GM23338 (cell line): ENCODE measurements at regions not wholly inside any gene's neighbourhood (a gene's known extent, or its start where the extent isn't known, plus 50 kb on each side); places are given as distances from the start of the nearest gene placed in this dataset.

ENCODE experiments used
- ATAC-seq: fragments of 200-7000 bp; cut with Tn5 transposase; 3 replicates; pipeline ENCODE4 v1.9.1; 2020
- DNase-seq: peaks from one replicate; pipeline ENCODE4 v3.0.0-alpha.2; 2015; ENCODE audit warnings: low spot score
- H2AFZ ChIP-seq: fragments of 200-600 bp; sonication (generic); 2 replicates; pipeline ENCODE4 v1.8.0; 2016; ENCODE audit warnings: antibody characterized with exemption, mild to moderate bottlenecking, moderate library complexity
- H3F3A ChIP-seq: fragments of 200-600 bp; sonication (generic); replicated peaks from 2 replicates; pipeline ENCODE4 v1.8.0; 2017; ENCODE audit warnings: antibody characterized with exemption, mixed run types, low read depth
- H3K27ac ChIP-seq: fragments of 200-600 bp; sonication (generic); 2 replicates; pipeline ENCODE4 v1.6.1; 2016; ENCODE audit warnings: low read depth
- H3K27me3 ChIP-seq: fragments of 200-600 bp; sonication (generic); 2 replicates; pipeline ENCODE4 v1.8.0; 2016; ENCODE audit warnings: mild to moderate bottlenecking, mixed run types, moderate library complexity; ENCODE audit not compliant: insufficient read depth
- H3K36me3 ChIP-seq: fragments of 200-600 bp; sonication (generic); 2 replicates; pipeline ENCODE4 v1.8.0; 2016; ENCODE audit warnings: mild to moderate bottlenecking; ENCODE audit not compliant: insufficient read depth
- H3K4me1 ChIP-seq: fragments of 200-600 bp; sonication (generic); 2 replicates; pipeline ENCODE4 v1.8.0; 2016; ENCODE audit warnings: mild to moderate bottlenecking, moderate library complexity; ENCODE audit not compliant: insufficient read depth
- H3K4me2 ChIP-seq: fragments of 200-600 bp; sonication (generic); 2 replicates; pipeline ENCODE4 v1.7.1; 2017; ENCODE audit warnings: mixed run types
- H3K4me3 ChIP-seq: fragments of 200-600 bp; sonication (generic); 2 replicates; pipeline ENCODE4 v1.6.1; 2016; ENCODE audit warnings: mixed run types
- H3K79me2 ChIP-seq: fragments of 200-600 bp; sonication (generic); replicated peaks from 2 replicates; pipeline ENCODE4 v1.8.0; 2017; ENCODE audit warnings: mild to moderate bottlenecking; ENCODE audit not compliant: insufficient read depth
- H3K9me2 ChIP-seq: fragments of 200-600 bp; sonication (generic); 2 replicates; pipeline ENCODE4 v1.8.0; 2017; ENCODE audit not compliant: insufficient read depth
- H4K20me1 ChIP-seq: fragments of 200-600 bp; sonication (generic); replicated peaks from 2 replicates; pipeline ENCODE4 v1.8.0; 2017; ENCODE audit warnings: mild to moderate bottlenecking; ENCODE audit not compliant: insufficient read depth
- H3K27ac Mint-ChIP-seq: 2 replicates; pipeline ENCODE4 v1.8.0; 2020; ENCODE audit warnings: inconsistent platforms, mild to moderate bottlenecking, moderate library complexity, mixed read lengths
- H3K27me3 Mint-ChIP-seq: 3 replicates; pipeline ENCODE4 v1.8.0; 2022; ENCODE audit warnings: low read depth, mild to moderate bottlenecking, moderate library complexity, mixed read lengths, inconsistent platforms; ENCODE audit not compliant: insufficient read depth, poor library complexity
- H3K36me3 Mint-ChIP-seq: 3 replicates; pipeline ENCODE4 v1.8.0; 2021; ENCODE audit warnings: low read depth, mild to moderate bottlenecking, inconsistent platforms, moderate library complexity, mixed read lengths
- H3K4me1 Mint-ChIP-seq: 3 replicates; pipeline ENCODE4 v1.8.0; 2020; ENCODE audit warnings: mild to moderate bottlenecking, inconsistent platforms, mixed read lengths
- H3K4me3 Mint-ChIP-seq: 3 replicates; pipeline ENCODE4 v1.8.0; 2021; ENCODE audit warnings: moderate library complexity, mild to moderate bottlenecking, inconsistent platforms, mixed read lengths
- H3K9me3 Mint-ChIP-seq: 3 replicates; pipeline ENCODE4 v1.8.0; 2020; ENCODE audit warnings: moderate library complexity, mild to moderate bottlenecking, inconsistent platforms, mixed read lengths
- CTCF ChIP-seq, 2 experiments: fragments of 200-600 bp in 1 of 2; sonication (generic) in 1 of 2; conservative IDR thresholded peaks; 2 replicates each; pipeline versions ENCODE4 v1.5.1 to v1.6.1; 2016 to 2017; ENCODE audit warnings: antibody characterized with exemption in 2 of 2, low read depth in 2 of 2, mild to moderate bottlenecking in 2 of 2, moderate library complexity in 1 of 2
- ETS1 ChIP-seq: IDR thresholded peaks from 2 replicates; pipeline ENCODE4 v1.6.1; 2016; ENCODE audit warnings: antibody characterized with exemption
- EZH2 ChIP-seq: fragments of 200-600 bp; sonication (generic); IDR thresholded peaks from one replicate; pipeline ENCODE4 v1.8.0; 2017; ENCODE audit warnings: antibody characterized with exemption, mild to moderate bottlenecking, low read depth; ENCODE audit not compliant: unreplicated experiment
- EZH2phosphoT487 ChIP-seq: fragments of 200-600 bp; sonication (generic); IDR thresholded peaks from one replicate; pipeline ENCODE4 v1.8.1; 2018; ENCODE audit warnings: antibody characterized with exemption; ENCODE audit not compliant: unreplicated experiment
- JUNB ChIP-seq: IDR thresholded peaks from one replicate; pipeline ENCODE4 v1.6.1; 2016; ENCODE audit warnings: antibody characterized with exemption; ENCODE audit not compliant: unreplicated experiment
- NANOG ChIP-seq: IDR thresholded peaks from 2 replicates; pipeline ENCODE4 v1.6.1; 2016; ENCODE audit warnings: antibody characterized with exemption, borderline replicate concordance
- POLR2AphosphoS5 ChIP-seq: IDR thresholded peaks from 2 replicates; pipeline ENCODE4 v1.6.1; 2016; ENCODE audit warnings: antibody characterized with exemption, low read depth
- STAT1 ChIP-seq: IDR thresholded peaks from one replicate; pipeline ENCODE4 v1.6.1; 2016; ENCODE audit warnings: antibody characterized with exemption; ENCODE audit not compliant: unreplicated experiment
- ZNF331 ChIP-seq: fragments of 250-450 bp; sonication (Bioruptor Pico); IDR thresholded peaks from 2 replicates; pipeline ENCODE4 v1.5.0; 2020; ENCODE audit warnings: low read depth, mild to moderate bottlenecking, moderate library complexity

DNA sequence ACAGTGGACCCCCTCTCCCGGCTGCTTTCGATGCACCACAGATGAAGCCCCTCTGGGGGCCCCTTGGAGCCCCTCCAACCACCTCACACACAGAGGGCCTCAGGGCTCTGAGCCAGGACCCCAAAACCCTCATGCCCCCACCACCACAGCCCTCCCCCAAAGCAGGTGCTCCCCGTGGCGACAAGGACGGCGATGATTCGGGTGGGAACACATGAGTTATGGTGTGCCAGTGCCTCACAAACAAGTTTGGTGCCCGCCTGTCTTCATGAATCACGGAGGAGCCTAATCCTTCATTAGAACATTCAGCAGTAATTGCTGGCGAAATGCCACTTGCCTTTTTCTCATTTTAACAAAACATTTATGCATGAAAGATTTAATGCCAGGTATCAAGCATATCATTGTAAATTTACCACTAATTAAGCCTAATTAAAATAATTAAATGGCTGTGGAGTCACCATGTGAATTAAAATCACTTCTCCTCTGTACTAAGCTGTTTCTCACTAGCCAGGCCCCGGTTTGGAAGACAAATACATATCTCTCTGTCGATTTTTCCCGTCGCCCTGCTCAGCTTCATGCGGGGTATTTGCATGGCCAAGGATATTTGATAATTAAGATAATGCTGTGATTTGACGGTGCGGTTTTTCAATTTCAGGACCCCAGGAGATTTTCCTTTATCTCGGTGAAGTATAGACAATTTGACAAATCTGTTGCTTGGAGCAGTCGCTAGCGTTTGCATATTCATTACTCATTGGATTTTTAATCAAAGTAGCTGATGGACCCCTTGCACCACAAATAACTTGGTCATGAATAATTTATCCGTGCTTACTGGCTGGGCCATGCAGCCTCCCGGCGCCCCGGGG lies 157.0 kb downstream of the TLE3 start:
- peaks cover 18% of the 10 kb centered on the region for H3K4me1 Mint-ChIP-seq
- peaks cover 4% of the 10 kb centered on the region for H3K27me3 Mint-ChIP-seq
- no peak overlapping the region for H3K4me3 Mint-ChIP-seq
- peaks cover 13% of the 10 kb centered on the region for H3K4me1 ChIP-seq
- H3K36me3 Mint-ChIP-seq = no peaks in the 10 kb centered on the region
- no peak overlapping the region for H3K4me2 ChIP-seq
- no peak overlapping the region for H3K27ac Mint-ChIP-seq
- no peaks in the 10 kb centered on the region for H3F3A ChIP-seq
- ATAC-seq (no peak), DNase-seq (no peak)
- no peak for TF ChIP-seq NANOG
- no peak for TF ChIP-seq EZH2
- no peak for TF ChIP-seq ETS1
- no peak for TF ChIP-seq EZH2phosphoT487
- peak overlapping the region; percentile 94; the same call in 1 of the 2 replicates for H2AFZ ChIP-seq
- H3K79me2 ChIP-seq = no peaks in the 10 kb centered on the region
- H3K9me2 ChIP-seq = no peaks in the 10 kb centered on the region
- no peaks in the 10 kb centered on the region; the same call in 2 of the 3 replicates for H3K9me3 Mint-ChIP-seq
- H4K20me1 ChIP-seq = no peaks in the 10 kb centered on the region
- H3K27ac ChIP-seq = no peak overlapping the region
- H3K4me3 ChIP-seq = no peak overlapping the region
- H3K27me3 ChIP-seq = no peaks in the 10 kb centered on the region
- H3K36me3 ChIP-seq = no peaks in the 10 kb centered on the region

GRCh38 chr15:69941301-69941605 lies 156.5 kb downstream of the TLE3 start:
- peaks cover 4% of the 10 kb centered on the region for H3K27me3 Mint-ChIP-seq
- H3K27ac ChIP-seq = no peak overlapping the region
- H3K4me3 ChIP-seq = no peak overlapping the region

More at GRCh38 chr15:69941301-69941605, 156.5 kb downstream of the TLE3 start:
- no peaks in the 10 kb centered on the region for H3F3A ChIP-seq
- no peak for ATAC-seq
- Mint-ChIP-seq H3K4me3 (no peak overlapping the region), H3K9me3 (no peaks in the 10 kb centered on the region), H3K4me1 (peaks cover 18% of the 10 kb centered on the region), H3K36me3 (no peaks in the 10 kb centered on the region), H3K27ac (no peak overlapping the region)
- no peaks in the 10 kb centered on the region for H4K20me1 ChIP-seq
- peaks cover 13% of the 10 kb centered on the region for H3K4me1 ChIP-seq
- no peak overlapping the region for H3K4me2 ChIP-seq
- no peaks in the 10 kb centered on the region for H3K27me3 ChIP-seq
- peaks cover 3% of the 10 kb centered on the region; the same call in 1 of the 2 replicates for H3K9me2 ChIP-seq
- H2AFZ ChIP-seq = 0 out of 2 replicates have a peak overlapping the region, but pooled peaks have one; percentile 80
- H3K36me3 ChIP-seq = no peaks in the 10 kb centered on the region
- no peak for TF ChIP-seq EZH2
- no peak for TF ChIP-seq ETS1
- no peak for TF ChIP-seq CTCF (conservative IDR thresholded peaks at IDR 0.05; ENCODE audit: low read depth in 2 of 2)
- TF ChIP-seq STAT1 = no peak
- TF ChIP-seq NANOG = no peak
- TF ChIP-seq ZNF331 (CRISPR knock-in tag) = no peak
- TF ChIP-seq JUNB = no peak
- no peak for TF ChIP-seq POLR2AphosphoS5
- no peak for DNase-seq
- H3K79me2 ChIP-seq = no peaks in the 10 kb centered on the region
